CD4-positive, alpha-beta T cell treated with Interleukin-4 for 4 hours (primary cell): ENCODE measurements at regions not wholly inside any gene's neighbourhood (a gene's known extent, or its start where the extent isn't known, plus 50 kb on each side); places are given as distances from the start of the nearest gene placed in this dataset.

Experiments
- DNase-seq: peaks from one replicate; pipeline ENCODE4 v3.0.0-alpha.2; 2020

DNA sequence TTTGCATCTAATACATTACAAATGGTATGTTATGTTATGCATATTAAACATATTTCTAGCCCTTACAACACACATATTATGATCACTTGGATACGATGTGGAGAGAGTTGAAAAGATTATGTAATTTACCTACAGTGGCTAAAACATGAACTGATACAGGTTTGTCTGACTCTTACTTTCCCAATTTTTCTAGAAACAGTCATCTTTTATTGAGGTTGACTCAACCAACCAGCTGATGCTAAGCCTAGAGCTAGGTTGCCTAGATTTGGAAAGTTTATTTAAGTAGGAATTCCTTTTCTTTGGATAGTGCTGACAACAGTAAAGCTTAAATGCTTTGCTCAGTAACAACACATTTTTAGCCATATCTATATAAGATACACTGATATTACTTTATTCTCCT is 1215.1 kb downstream of the ADGRL3 start:
- no peak for DNase-seq

DNA sequence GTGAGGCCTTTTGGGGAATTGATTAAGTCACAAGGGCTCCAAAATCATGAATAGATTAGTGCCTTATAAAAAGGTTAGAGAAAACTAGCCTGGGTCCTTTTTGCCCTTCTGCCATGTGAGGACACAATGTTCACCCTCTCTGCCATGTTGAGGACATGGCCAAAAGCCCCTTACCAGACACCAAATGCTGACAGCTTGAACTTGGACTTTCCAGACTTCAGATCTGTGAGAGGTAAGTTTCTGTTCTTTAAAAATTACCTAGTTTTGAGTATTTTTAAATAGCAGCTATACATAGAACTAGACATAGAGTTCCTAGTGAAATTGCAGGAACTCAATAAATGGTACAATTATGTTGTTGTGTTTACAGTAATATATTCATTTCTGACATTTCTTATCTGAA is 1214.4 kb downstream of the ADGRL3 start:
- no peak for DNase-seq

DNA sequence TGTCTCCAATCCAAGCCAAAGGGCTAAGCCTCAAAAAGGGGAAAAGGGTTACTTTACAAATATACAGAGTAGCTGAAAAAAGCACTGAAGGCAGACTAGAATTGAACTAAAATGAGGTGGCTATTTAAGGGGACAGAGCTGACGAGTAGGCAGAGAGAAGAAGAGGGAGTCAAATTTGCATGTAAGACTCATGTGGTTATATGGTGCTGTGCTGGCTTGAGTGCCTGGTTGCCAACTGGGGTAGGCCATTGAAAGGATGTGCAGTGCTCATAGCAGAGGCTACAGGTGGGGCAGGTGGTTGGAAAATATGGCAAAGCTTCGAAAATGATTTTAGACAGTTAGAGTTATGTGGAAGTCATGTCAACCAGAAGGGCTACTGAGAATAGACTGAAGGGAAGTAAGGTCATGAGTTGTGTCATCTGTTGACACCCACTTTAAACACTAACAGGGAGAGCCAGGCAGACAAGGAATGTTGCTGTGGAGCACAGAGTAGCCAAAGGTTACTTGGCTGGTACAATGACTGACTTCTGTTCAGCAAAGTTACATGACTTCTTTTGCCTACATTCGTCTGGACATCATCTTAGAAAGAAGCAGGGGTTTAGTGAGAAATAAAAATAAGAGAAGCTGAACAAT is 1210.4 kb downstream of the ADGRL3 start:
- no peak for DNase-seq

DNA sequence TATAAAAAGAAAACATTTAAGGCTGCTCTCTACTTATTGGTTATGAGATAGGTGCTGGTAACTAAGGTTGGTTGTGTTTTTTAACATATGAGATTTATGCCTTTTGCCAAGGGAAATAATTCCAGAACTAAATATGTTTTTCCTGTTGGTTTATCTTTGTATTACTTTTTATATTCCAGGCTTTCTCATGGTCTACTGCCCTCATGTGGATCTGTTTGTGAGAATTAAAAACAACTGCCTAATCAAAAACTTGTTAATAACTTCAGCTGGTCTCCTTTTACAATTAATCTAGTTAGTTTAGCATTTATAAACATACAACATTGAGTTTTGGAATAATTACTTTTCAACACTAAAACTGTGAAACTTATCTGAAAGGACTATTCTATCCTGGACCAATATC is 1208.3 kb downstream of the ADGRL3 start:
- no peak for DNase-seq

DNA sequence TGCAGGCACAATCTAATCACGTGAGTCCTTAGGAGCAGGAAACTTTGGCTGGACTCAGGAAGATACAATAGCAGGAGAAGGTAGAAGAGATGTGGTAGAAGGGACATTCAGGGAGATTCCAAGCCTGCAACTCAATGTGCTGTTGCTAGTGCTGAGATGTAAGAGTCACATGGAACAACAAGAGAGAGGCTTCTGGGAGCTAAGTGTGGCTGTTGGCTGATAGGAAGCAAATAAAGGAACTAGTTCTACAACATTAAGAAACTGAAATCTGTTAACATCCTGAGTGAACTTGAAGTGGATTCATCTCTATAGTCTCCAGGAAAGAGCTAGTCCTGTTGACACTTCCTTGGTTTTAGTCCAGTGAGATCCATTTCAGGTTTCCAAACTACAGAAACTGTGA is 1207.4 kb downstream of the ADGRL3 start:
- no peak for DNase-seq

DNA sequence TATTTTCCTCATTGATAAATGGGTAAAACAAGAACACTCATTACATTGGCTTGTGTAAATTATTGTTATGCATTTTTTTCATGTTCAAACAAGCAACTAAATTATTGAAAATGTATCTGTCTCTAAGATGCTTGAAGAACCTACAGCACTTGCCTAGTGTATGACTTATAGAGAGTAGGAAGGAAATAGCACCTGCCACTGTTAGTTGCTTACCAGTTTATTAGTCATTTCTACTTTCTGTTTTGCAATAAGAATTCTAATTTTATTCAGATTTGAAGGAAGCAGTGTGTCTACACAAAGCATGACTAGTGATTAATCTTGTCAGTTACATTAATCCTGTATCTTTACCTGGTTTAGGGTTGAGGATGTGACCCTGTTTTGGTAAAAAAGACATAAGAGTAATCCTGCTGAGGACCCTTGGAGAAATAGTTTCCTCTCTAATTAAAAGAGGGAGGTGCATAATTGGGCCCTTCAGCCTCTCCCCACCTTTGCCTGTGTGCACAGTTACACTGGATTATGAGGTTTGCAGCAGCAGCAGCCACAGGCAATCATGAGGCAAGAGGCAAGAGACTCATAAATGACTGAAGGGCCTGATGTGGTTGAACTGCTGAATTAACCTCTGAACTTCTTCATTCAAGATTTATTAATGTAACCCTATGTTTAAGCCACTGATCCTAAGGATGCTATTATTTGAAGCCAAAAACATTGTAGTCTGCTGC is 1202.1 kb downstream of the ADGRL3 start:
- DNase-seq = no peak

DNA sequence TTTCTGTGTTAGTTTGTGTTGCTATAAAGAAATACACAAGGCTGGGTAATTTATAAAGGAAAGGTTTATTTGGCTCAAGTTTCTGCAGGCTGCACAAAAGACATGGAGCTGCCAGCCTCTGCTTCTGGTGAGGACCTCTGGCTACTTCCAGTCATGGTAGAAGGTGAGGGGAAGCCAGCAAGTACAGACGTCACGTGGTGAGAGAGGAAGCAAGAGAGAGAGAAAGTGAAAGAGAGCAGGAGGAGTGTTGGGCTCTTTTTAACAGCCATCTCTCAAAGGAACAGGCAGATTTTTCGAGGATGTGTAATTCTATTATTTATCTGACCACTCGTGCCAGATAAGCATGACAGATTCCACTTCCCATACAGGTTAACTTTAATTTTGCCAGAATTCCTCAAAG is 1199.1 kb downstream of the ADGRL3 start:
- no peak for DNase-seq

DNA sequence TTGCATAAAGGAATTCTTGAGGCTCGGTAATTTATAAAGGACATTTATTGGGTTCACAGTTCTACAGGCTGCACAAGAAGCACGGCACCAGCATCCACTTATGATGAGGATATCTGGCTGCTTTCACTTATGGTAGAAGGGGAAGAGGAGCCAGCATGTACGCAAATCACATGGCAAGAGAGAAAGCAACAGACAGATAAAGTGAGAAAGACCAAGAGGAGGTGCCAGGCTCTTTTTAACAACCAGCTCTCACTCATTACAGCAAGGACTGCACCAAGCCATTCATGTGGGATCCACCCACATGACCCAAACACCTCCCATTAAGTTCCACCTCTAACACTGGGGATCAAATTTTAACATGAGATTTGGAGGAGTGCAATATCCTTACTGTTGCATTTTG is 1198.2 kb downstream of the ADGRL3 start:
- no peak for DNase-seq

DNA sequence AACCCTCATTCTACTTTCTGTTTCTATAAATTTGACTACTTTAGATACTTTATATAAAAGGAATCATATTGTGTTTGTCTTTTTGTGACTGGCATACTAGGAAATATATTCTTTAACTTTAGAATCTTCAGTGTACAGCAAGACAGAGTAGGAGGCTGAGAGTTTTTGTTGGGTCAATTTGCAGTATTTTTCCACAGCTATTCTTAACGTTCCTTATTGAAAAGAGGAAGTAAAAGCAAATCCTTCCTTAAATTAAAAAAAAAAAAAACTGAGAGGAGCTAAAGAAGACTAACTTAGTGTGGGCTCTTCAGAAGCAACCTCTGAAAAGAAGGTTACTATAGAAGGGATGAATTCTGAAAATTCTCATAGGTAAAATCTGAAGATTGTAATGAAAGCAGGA is 1194.6 kb downstream of the ADGRL3 start:
- DNase-seq = no peak

DNA sequence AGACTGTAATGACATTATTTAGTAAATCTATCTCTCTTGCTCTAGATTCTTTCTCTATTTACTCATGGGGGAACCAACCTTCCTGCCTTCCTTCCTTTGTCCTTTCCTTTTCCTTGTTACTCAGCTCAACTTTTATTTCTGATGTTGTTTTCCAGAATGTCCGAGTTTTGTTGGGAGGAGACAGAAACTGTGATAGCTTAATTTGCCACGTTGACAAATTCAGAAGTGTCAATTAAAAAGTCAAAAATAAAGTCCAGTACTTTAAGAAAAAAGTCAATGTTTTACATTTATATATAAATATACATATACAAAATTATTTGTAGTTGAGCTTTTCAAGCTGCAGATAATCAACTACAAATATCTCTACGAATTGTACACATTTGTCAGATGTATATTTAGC is 1187.7 kb downstream of the ADGRL3 start:
- no peak for DNase-seq

DNA sequence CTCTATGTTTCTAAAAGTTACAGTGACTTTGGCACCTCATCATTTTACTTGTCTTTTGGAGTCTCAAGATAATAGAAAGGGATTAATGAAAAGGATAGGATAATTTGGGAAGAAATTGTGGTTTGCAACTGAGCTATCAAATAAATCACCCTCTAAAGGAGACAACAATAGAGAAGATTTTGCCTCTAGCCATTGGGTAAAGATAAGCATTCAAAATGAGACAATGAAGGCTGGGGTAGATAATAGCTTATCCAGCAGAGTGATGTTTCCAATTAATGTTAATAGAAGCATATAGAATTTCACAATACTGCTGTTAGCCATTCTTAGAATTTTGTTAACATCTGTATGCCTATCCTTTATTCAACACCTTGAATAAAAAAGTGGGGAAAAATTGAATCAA is 1177.6 kb downstream of the ADGRL3 start:
- DNase-seq = no peak

DNA sequence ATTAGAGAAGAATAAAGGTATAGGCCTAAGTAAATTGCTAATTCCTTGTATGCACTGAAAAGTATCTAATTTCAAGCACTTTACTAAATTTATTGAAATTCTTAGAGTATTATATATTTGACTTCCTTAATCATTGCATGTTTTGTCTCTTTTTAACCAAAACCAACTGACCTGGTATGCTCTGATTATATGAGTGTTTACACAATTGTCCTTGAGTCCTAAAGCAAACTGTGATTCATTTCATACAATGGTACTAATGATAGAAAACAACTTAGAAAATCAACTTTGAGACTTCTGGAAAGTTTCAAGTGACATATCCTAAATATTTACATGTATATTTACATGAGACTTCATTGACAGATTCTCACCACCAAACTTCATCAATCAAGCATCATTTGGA is 1177.1 kb downstream of the ADGRL3 start:
- no peak for DNase-seq

DNA sequence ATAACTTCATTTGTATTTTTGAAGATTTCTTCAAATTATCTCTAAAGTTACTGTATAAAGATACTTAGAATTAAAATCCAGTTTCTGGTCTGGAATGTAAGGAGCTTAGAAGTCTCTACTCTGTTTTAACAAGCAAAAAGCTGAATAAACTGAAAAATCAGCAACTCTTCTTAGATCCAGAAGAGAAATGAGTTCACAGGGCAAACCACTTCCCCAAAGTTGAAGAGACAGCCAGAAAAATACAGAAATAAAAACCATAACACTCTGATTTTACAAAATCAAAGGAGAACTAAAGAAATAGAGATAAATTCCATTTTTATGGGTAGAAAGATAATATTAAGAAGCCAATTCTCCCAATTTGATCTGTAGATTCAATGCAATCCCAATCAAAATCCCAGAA is 1166.8 kb downstream of the ADGRL3 start:
- no peak for DNase-seq

DNA sequence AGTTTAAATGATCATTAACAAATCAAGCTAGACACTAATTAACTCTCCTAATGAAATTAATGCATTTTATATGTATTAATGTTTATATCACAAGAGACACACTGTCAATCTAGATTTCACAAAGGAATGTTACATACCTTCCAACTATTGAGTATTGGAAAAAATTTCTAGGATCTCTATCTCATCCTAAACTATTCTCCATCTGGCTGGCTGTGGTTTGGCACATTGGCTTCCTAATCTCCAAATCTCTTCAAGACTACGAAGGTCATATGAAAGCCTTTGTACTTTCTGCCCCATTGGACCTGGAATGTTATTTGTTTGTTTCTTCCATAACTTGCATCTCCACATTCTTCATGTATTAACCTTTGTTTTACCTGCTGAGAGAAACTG is 1160.0 kb downstream of the ADGRL3 start:
- no peak for DNase-seq

DNA sequence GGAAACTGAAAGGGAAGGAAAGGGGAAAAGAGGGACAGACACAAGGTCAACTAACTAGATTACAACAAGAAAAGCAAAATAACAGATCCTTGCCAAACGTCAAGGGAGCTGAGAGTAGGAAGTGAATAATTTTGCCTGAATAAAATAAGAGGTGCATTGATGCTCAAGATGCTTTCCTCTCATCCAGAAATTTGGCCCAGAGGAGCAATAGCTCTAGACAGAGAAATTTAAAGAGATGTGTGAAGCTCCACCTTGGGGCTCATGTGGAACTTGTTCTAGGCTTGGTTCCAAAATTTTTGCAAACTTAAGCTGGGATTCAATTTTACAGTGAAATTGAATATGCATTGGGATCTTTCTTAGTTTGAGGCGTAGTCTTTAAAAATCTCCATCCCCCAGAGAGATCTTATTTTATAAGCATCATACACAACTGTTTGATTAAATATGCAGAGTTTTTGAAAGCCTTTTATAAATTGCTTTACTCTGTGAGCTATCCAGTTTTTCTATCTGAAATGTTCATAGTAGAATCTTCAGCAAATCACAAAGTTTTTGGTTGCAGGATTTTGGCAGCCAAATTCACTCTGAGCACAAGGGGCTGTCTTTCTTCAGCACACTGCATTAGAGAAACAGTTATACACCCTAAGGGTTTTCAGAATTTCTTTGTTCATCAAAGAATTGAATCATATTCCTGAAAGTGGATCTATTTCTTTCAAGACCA is 1159.5 kb downstream of the ADGRL3 start:
- DNase-seq = no peak

DNA sequence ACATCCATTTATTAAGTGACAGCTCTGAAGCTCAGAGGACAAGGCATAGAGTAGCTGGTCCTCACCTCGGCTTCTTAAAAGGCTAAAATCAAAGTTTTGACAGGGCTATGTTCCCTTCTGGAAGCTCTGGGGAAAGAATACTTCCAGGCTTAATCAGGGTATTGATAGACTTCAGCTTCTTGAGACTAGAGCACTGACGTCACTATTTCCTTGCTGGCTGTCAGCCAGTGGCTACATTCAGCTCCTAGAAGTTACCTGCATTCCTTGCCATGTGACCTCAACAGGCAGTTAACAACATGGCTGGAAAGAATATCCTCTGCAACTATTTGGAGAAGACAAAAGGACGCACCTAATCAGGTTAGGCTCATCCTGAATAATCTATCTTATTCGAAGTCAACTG is 1144.8 kb downstream of the ADGRL3 start:
- no peak for DNase-seq

DNA sequence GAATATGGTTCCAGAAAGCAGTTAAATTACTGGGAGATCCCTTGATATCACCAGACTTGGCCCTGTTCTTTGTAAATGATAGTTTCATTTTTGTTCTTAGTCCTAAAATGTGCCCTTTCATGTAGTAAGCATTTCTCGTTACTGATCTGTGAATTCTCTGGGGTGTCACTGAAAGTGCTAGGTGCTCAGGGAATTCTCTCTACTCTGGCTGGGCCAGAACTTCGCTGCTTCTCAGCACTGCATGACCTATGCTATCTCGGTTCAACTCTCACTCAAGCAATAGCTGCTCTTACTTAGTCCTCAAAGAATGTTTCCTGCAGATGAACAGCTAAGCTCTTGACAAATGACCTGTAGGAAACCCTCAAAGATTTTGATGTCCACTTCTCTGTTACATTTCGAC is 1144.3 kb downstream of the ADGRL3 start:
- DNase-seq = no peak

DNA sequence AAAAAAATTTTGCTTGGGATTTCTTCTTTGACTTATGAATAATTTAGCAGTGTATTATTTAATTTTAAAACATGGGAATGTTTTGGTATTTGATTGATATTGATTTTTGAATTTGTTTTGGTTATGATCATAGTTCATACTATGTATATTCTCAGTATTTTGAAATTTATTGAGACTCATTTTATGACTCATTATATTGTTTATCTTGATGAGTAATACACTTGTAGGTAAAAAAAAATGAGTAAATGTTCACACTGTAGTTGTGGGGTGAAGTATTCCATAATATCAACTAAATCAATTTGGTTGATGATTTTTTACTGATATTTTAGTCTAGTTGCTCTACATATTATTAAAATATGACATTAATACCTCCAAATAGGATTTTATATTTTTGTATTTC is 1142.2 kb downstream of the ADGRL3 start:
- DNase-seq = no peak

DNA sequence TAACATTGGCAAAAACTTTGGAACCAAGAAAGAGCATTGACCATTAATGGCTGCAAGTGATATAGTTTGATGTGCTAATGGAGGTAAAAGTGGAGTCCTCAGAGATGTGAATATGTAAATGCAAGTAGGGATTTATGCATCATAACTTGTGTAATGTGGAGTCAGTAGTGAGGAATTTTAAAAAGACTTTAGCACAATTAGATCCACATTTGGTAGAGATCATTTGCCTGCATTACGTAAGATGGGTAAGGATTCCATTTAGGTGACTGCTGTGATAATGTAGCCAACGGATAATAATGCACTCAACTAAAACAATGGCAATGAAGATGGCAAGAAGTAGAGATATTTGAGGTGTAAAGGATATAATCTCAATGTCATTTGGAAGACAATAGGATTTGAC is 1128.4 kb downstream of the ADGRL3 start:
- no peak for DNase-seq

DNA sequence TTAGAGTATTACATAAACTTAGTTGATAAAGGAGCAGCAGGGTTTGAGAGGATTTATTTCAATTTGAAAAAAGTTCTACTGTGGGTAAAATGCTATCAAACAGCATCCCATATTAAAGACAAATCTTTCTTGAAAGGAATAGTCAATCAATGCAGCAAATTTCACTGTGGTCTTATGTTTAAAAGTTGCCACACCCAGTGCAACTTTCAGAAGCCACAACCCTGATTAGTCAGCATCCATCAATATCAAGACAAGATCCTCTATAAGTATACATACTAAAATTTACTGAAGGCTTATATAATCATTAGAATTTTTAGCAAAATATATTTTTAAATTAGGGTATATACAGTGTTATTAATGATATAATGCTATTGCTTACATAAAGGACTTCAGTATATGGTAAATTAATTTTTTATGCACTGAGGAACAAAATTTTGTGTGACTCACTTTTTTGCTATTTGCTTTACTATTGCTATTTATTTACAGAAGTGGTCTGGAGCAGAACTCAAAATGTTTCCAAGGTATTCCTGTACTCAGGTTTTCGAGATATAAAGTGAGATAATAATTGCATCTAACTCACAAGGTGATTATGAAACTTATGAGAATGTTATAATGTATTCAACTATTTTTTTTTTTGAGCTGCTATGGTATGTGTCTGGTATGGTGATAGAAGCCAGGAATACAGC is 1127.6 kb downstream of the ADGRL3 start:
- DNase-seq = no peak

DNA sequence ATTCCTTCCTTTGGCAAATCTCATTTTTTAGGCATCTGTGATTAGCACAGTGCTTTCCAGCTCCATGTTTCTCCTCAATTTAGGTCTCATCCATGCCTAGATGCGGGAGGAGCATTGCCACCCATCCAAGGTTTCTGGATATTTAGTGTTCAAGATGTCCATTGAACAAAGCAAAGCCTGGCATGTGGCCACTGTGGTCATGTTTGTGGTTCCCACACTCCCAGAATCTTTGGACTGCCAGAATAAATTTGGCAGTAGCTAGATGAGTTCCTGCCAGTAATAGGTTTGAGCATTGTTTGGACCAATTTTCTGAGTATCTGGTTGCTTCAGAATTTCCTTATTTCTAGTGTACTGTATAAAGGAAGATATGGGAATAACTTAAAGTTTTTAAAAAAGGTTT is 1124.1 kb downstream of the ADGRL3 start:
- DNase-seq = no peak

DNA sequence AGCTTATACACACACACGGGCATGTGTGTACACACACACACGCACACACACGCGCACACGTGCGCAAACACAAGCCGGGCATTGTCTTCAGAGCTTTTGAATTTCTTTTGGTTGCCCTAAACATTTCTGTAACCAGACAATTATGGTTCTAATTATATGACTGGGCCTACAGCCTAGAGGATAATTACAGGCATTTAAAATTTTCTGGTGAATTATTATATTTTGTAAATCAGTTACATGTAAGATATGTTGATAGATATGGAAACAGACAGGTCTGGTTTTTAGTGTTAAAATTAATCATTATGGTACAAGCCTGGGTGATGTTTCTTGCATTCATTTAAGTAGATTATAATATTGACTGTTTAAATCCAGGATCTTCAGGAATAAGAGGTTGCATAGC is 1120.5 kb downstream of the ADGRL3 start:
- no peak for DNase-seq

DNA sequence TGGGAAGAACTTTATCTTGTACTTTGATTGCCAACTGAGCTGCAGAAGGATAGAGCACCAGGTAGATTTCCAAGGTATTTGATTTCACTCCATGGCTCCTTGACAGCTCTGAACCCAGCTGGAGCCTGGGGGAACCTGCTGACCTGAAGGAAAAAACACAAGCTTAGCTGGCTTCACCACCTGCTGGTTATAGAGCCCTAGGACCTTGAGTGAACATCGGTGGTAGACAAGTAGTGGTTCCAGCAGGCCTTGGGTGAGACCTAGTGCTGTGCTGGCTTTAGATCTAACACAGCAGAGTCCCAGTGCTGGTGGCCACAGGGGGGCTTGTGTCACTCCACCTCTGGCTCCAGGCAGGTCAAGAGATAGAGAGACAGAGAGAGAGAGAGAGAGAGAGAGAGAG is 1102.6 kb downstream of the ADGRL3 start:
- no peak for DNase-seq

DNA sequence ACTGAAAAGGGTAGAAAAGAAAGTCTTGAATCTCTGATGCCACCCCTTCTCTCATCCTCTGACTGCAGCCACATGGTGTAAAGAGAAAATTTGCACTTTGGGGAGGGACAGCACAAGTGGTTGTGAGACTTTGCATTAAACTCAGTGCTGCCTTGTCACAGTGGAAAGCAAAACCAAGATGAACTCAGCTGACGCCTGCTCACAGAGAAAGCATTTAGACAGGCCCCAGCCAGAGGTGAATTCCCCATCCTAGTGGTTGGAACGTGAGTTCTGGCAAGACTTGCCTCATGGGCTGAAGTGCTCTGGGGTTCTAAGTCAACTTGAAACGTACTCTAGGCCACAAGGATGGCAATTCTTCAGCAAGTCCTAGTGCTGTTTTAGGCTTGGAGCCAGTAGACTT is 1101.4 kb downstream of the ADGRL3 start:
- no peak for DNase-seq
